ENCODE measurements at regions not wholly inside any gene's neighbourhood (a gene's known extent, or its start where the extent isn't known, plus 50 kb on each side); places are given as distances from the start of the nearest gene placed in this dataset.

DNA sequence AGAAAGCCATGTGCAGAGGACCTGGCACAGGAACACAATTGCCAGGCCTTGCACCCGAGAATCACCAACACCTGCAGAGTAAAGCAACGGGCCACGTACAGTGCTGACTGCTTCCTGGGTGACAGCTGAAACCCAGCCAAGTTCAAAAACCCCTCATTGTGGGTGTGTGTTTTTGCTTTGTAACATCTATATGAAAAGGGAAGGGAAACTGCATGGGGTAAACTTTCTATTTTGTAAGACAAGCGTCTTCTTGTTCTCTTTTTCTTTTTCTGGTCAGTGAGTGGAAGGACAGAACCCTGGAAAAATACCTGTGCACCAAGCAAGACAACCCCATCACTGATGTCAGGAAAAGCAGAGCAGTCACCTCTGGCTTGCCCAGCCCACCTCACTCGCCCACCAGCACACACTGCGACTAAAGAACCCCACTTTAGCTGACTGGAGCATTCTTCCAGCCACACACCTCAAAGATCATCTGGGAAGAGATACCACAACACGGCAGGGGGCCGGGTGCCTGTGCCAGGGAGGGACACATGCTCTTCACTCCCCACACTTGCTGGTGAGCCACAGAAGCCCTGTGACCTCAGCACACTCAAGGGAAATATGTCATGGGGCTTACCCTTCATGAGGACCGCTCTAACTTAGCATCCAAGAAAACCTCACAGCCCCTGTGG is 172.3 kb downstream of the NDUFA12 start:
- TF ChIP-seq, protein P1, sequence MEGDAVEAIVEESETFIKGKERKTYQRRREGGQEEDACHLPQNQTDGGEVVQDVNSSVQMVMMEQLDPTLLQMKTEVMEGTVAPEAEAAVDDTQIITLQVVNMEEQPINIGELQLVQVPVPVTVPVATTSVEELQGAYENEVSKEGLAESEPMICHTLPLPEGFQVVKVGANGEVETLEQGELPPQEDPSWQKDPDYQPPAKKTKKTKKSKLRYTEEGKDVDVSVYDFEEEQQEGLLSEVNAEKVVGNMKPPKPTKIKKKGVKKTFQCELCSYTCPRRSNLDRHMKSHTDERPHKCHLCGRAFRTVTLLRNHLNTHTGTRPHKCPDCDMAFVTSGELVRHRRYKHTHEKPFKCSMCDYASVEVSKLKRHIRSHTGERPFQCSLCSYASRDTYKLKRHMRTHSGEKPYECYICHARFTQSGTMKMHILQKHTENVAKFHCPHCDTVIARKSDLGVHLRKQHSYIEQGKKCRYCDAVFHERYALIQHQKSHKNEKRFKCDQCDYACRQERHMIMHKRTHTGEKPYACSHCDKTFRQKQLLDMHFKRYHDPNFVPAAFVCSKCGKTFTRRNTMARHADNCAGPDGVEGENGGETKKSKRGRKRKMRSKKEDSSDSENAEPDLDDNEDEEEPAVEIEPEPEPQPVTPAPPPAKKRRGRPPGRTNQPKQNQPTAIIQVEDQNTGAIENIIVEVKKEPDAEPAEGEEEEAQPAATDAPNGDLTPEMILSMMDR (IDR thresholded peaks at IDR 0.05): no peak
- TF ChIP-seq POLR2A (IDR thresholded peaks at IDR 0.05): no peak
